ENCODE measurements at regions not wholly inside any gene's neighbourhood (a gene's known extent, or its start where the extent isn't known, plus 50 kb on each side); places are given as distances from the start of the nearest gene placed in this dataset.

DNA sequence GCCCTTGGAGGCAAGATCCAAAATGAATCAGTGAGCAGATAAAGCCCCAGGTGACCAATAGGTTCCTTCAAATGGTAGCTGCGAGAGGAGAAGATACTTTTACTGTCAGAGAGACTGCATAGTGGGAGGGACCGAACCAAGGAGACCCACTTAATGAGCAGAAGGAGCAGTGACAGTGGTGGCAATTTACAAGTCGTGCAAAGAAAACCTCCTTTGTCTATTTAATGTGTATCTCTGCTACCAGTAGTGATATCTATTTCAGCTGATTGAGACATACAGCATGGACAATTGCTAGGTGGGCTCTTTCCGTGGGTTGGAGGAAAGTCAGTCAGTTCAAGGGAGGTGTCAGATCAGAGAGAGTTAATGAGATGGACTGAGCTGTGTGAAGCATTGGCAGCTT, 480.4 kb downstream of the GATA3 start:
- TF ChIP-seq, protein P1, sequence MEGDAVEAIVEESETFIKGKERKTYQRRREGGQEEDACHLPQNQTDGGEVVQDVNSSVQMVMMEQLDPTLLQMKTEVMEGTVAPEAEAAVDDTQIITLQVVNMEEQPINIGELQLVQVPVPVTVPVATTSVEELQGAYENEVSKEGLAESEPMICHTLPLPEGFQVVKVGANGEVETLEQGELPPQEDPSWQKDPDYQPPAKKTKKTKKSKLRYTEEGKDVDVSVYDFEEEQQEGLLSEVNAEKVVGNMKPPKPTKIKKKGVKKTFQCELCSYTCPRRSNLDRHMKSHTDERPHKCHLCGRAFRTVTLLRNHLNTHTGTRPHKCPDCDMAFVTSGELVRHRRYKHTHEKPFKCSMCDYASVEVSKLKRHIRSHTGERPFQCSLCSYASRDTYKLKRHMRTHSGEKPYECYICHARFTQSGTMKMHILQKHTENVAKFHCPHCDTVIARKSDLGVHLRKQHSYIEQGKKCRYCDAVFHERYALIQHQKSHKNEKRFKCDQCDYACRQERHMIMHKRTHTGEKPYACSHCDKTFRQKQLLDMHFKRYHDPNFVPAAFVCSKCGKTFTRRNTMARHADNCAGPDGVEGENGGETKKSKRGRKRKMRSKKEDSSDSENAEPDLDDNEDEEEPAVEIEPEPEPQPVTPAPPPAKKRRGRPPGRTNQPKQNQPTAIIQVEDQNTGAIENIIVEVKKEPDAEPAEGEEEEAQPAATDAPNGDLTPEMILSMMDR (IDR thresholded peaks at IDR 0.05): no peak
- no peak for TF ChIP-seq POLR2A (IDR thresholded peaks at IDR 0.05)

All from thyroid gland (tissue), 4 donors.